Smooth muscle cell (in vitro differentiated cells): ENCODE measurements at regions not wholly inside any gene's neighbourhood (a gene's known extent, or its start where the extent isn't known, plus 50 kb on each side); places are given as distances from the start of the nearest gene placed in this dataset.

Experiments
- DNase-seq: peaks from one replicate; lab custom pipeline; 2025; ENCODE audit not compliant: unreplicated experiment; lab: John Stamatoyannopoulos, UW
- H2AFZ ChIP-seq: fragments of 200-600 bp; sonication (generic); 2 replicates; pipeline ENCODE4 v1.6.0; 2016; ENCODE audit warnings: antibody characterized with exemption, low read depth, mild to moderate bottlenecking
- H3F3A ChIP-seq: fragments of 200-600 bp; sonication (generic); 2 replicates; pipeline ENCODE4 v1.6.0; 2017; ENCODE audit warnings: antibody characterized with exemption, low read depth
- H3K27ac ChIP-seq: fragments of 200-600 bp; sonication (generic); 2 replicates; pipeline ENCODE4 v1.5.1; 2016; ENCODE audit warnings: low read depth, mild to moderate bottlenecking
- H3K27me3 ChIP-seq: fragments of 200-600 bp; sonication (generic); 2 replicates; pipeline ENCODE4 v1.6.1; 2016; ENCODE audit warnings: low read depth, mild to moderate bottlenecking
- H3K36me3 ChIP-seq: fragments of 200-600 bp; sonication (generic); 2 replicates; pipeline ENCODE4 v1.5.1; 2016; ENCODE audit warnings: low read depth
- H3K4me1 ChIP-seq: fragments of 200-600 bp; sonication (generic); 2 replicates; pipeline ENCODE4 v1.5.1; 2016; ENCODE audit warnings: low read depth
- H3K4me2 ChIP-seq: fragments of 200-600 bp; sonication (generic); 2 replicates; pipeline ENCODE4 v1.6.0; 2016; ENCODE audit warnings: mild to moderate bottlenecking
- H3K4me3 ChIP-seq: fragments of 200-600 bp; sonication (generic); 2 replicates; pipeline ENCODE4 v1.5.1; 2016; ENCODE audit warnings: mild to moderate bottlenecking
- H3K79me2 ChIP-seq: fragments of 200-600 bp; sonication (generic); 2 replicates; pipeline ENCODE4 v1.6.0; 2016; ENCODE audit warnings: low read depth, mild to moderate bottlenecking
- H3K9ac ChIP-seq: fragments of 200-600 bp; sonication (generic); 2 replicates; pipeline ENCODE4 v1.6.0; 2016; ENCODE audit warnings: low read depth
- H3K9me3 ChIP-seq: fragments of 200-600 bp; sonication (generic); replicated peaks from 2 replicates; pipeline ENCODE4 v1.5.1; 2016; ENCODE audit warnings: low read depth
- H4K20me1 ChIP-seq: fragments of 200-600 bp; sonication (generic); 2 replicates; pipeline ENCODE4 v1.6.0; 2016; ENCODE audit warnings: low read depth
- WGBS: methylation state at CpG from one replicate; pipeline ENCODE4 v1.1.7; 2016; ENCODE audit warnings: low lambda C conversion rate; 5-methylcytosine and 5-hydroxymethylcytosine counted together
- TF ChIP-seq, protein P1 (sequence below): fragments of 200-600 bp; sonication (generic); IDR thresholded peaks from 2 replicates; pipeline ENCODE4 v1.5.1; 2017; ENCODE audit warnings: borderline replicate concordance, mild to moderate bottlenecking, antibody characterized with exemption; ENCODE audit not compliant: insufficient read depth, poor library complexity, severe bottlenecking

- Histone ChIP-seq H3F3A (no peaks in the 10 kb centered on the region), H3K9ac (no peak overlapping the region), H3K27me3 (no peaks in the 10 kb centered on the region), H3K9me3 (no peaks in the 10 kb centered on the region), H3K4me3 (no peak overlapping the region), H3K4me1 (no peaks in the 10 kb centered on the region), H2AFZ (no peak overlapping the region), H3K36me3 (no peaks in the 10 kb centered on the region), H4K20me1 (no peaks in the 10 kb centered on the region), H3K27ac (no peak overlapping the region), H3K4me2 (no peak overlapping the region), H3K79me2 (no peaks in the 10 kb centered on the region)
- TF ChIP-seq, protein P1, sequence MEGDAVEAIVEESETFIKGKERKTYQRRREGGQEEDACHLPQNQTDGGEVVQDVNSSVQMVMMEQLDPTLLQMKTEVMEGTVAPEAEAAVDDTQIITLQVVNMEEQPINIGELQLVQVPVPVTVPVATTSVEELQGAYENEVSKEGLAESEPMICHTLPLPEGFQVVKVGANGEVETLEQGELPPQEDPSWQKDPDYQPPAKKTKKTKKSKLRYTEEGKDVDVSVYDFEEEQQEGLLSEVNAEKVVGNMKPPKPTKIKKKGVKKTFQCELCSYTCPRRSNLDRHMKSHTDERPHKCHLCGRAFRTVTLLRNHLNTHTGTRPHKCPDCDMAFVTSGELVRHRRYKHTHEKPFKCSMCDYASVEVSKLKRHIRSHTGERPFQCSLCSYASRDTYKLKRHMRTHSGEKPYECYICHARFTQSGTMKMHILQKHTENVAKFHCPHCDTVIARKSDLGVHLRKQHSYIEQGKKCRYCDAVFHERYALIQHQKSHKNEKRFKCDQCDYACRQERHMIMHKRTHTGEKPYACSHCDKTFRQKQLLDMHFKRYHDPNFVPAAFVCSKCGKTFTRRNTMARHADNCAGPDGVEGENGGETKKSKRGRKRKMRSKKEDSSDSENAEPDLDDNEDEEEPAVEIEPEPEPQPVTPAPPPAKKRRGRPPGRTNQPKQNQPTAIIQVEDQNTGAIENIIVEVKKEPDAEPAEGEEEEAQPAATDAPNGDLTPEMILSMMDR, result no peak
- DNase-seq, result no peak
These were observed 651.3 kb upstream of the LINC00305 start for GRCh38 chr18:64800151-64800550.

- no peak for DNase-seq
- H3K9me3 ChIP-seq, result no peaks in the 10 kb centered on the region
- peak overlapping the region; percentile 3 for H3K27ac ChIP-seq
- H3K79me2 ChIP-seq, result no peaks in the 10 kb centered on the region
- H3F3A ChIP-seq, result no peaks in the 10 kb centered on the region
- H3K36me3 ChIP-seq, result no peaks in the 10 kb centered on the region
- no peaks in the 10 kb centered on the region for H3K4me1 ChIP-seq
- TF ChIP-seq, protein P1, result no peak
- no peaks in the 10 kb centered on the region for H4K20me1 ChIP-seq
- H2AFZ ChIP-seq, result no peak overlapping the region
- no peaks in the 10 kb centered on the region for H3K27me3 ChIP-seq
- H3K4me3 ChIP-seq, result no peak overlapping the region
- peak overlapping the region; percentile 11 for H3K9ac ChIP-seq
- H3K4me2 ChIP-seq, result no peak overlapping the region
- 72% methylated on average over 4 of the region's 4 CpGs for WGBS
These were observed 650.5 kb upstream of the LINC00305 start for GRCh38 chr18:64799376-64799775.

- Histone ChIP-seq H3K27me3 (no peaks in the 10 kb centered on the region), H3K9me3 (no peaks in the 10 kb centered on the region), H3K4me3 (no peak overlapping the region), H3K79me2 (no peaks in the 10 kb centered on the region), H3K36me3 (no peaks in the 10 kb centered on the region), H3K4me2 (no peak overlapping the region), H4K20me1 (no peaks in the 10 kb centered on the region), H2AFZ (no peak overlapping the region), H3K4me1 (no peaks in the 10 kb centered on the region), H3K9ac (no peak overlapping the region), H3F3A (no peaks in the 10 kb centered on the region), H3K27ac (no peak overlapping the region)
- no peak for DNase-seq
- 74% methylated on average over 4 of the region's 4 CpGs for WGBS
- TF ChIP-seq, protein P1, result no peak
These were observed 642.3 kb upstream of the LINC00305 start for GRCh38 chr18:64791236-64791635.

GRCh38 chr18:64785686-64786085 is 636.8 kb upstream of the LINC00305 start:
- Histone ChIP-seq H2AFZ (no peak overlapping the region), H3K27me3 (no peaks in the 10 kb centered on the region), H3K27ac (no peak overlapping the region), H3K79me2 (no peaks in the 10 kb centered on the region), H4K20me1 (no peaks in the 10 kb centered on the region), H3K4me1 (no peaks in the 10 kb centered on the region), H3F3A (no peaks in the 10 kb centered on the region), H3K9ac (no peak overlapping the region), H3K4me3 (no peak overlapping the region), H3K36me3 (no peaks in the 10 kb centered on the region), H3K4me2 (no peak overlapping the region), H3K9me3 (no peaks in the 10 kb centered on the region)
- TF ChIP-seq, protein P1, result no peak
- WGBS, result 72% methylated on average over 4 of the region's 4 CpGs
- no peak for DNase-seq
